Upper lobe of right lung (tissue), 1 donor: ENCODE measurements at regions not wholly inside any gene's neighbourhood (a gene's known extent, or its start where the extent isn't known, plus 50 kb on each side); places are given as distances from the start of the nearest gene placed in this dataset.

Experiments used
- ATAC-seq: fragments of 200-7000 bp; cut with Tn5 transposase; one replicate; pipeline ENCODE4 v1.9.1; 2020; ENCODE audit warnings: mild to moderate bottlenecking, moderate library complexity
- DNase-seq: peaks from one replicate; pipeline ENCODE4 v3.0.0-alpha.2; 2020
- H3K27ac ChIP-seq: fragments of 200-600 bp; one replicate; pipeline ENCODE4 v1.8.0; 2022
- H3K27me3 ChIP-seq: fragments of 200-600 bp; one replicate; pipeline ENCODE4 v1.8.0; 2022; ENCODE audit warnings: mild to moderate bottlenecking
- H3K36me3 ChIP-seq: fragments of 200-600 bp; one replicate; pipeline ENCODE4 v1.8.0; 2022
- H3K4me1 ChIP-seq: fragments of 200-600 bp; one replicate; pipeline ENCODE4 v1.8.0; 2022
- H3K4me3 ChIP-seq: fragments of 200-600 bp; one replicate; pipeline ENCODE4 v1.8.0; 2022; ENCODE audit warnings: mild to moderate bottlenecking
- H3K9me3 ChIP-seq: fragments of 200-600 bp; one replicate; pipeline ENCODE4 v1.8.0; 2022
- intact Hi-C: fragments of 100-400 bp; cut with DNase I; formaldehyde crosslinking; loops from one replicate; pipeline ENCODE4 v1.11.0; 2022
- TF ChIP-seq, protein P1 (sequence below): fragments of 200-600 bp; IDR thresholded peaks from one replicate; pipeline ENCODE4 v1.8.0; 2022; ENCODE audit warnings: antibody characterized with exemption
- donor health status: DM: no; HTN: yes; CAD: no; lungs with severe emphysema.

DNA sequence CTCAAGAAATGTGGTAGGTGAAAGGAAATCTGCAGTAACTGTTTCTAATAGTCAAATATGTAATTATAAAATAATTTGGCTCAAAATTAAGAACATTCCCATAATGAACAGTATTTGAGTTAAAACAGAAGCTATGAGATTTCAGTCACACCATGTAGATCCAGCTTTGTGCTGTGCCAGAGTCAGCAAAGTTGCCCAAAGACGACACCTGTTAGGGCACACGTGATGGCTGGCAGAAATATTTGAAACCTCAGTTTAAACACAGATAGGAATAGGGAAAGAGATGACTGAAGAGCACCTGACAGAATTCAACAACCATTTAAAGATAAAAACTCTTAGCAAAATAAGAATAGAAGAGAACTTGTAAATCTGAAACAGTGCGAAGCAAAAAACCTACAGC lies 129.3 kb downstream of the CD83 start:
- intact Hi-C loops: no loop called here
- no peak overlapping the region for H3K27ac ChIP-seq
- DNase-seq (no peak), ATAC-seq (no peak)
- H3K4me1 ChIP-seq: no peaks in the 10 kb centered on the region
- H3K9me3 ChIP-seq: no peaks in the 10 kb centered on the region
- TF ChIP-seq, protein P1, sequence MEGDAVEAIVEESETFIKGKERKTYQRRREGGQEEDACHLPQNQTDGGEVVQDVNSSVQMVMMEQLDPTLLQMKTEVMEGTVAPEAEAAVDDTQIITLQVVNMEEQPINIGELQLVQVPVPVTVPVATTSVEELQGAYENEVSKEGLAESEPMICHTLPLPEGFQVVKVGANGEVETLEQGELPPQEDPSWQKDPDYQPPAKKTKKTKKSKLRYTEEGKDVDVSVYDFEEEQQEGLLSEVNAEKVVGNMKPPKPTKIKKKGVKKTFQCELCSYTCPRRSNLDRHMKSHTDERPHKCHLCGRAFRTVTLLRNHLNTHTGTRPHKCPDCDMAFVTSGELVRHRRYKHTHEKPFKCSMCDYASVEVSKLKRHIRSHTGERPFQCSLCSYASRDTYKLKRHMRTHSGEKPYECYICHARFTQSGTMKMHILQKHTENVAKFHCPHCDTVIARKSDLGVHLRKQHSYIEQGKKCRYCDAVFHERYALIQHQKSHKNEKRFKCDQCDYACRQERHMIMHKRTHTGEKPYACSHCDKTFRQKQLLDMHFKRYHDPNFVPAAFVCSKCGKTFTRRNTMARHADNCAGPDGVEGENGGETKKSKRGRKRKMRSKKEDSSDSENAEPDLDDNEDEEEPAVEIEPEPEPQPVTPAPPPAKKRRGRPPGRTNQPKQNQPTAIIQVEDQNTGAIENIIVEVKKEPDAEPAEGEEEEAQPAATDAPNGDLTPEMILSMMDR: no peak
- H3K4me3 ChIP-seq: no peak overlapping the region
- H3K27me3 ChIP-seq: no peaks in the 10 kb centered on the region
- no peaks in the 10 kb centered on the region for H3K36me3 ChIP-seq

DNA sequence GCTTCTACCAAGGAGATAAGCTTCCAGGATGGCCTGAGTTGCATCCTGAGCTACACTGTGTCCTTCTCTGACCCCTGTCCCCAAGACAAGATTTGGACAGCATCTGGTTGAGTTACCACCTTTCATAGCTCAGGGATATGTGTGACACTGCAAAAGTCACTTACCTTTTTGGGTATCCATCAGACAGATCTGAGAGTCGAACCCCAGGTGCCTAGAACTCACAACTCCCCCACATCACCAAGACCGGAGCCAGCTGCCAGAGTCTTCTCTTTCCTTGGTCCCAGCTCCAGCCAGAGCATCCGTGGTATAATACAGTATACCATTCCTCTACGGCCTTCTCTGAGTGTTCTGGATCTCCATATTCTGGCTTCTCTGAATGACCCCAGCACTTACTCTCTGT lies 133.0 kb downstream of the CD83 start:
- no peak overlapping the region for H3K27ac ChIP-seq
- H3K4me3 ChIP-seq: no peak overlapping the region
- no peaks in the 10 kb centered on the region for H3K9me3 ChIP-seq
- no peak for ATAC-seq
- no peaks in the 10 kb centered on the region for H3K27me3 ChIP-seq
- TF ChIP-seq, protein P1: no peak
- no peak for DNase-seq
- no peaks in the 10 kb centered on the region for H3K4me1 ChIP-seq
- intact Hi-C loops: no loop called here
- H3K36me3 ChIP-seq: no peaks in the 10 kb centered on the region

DNA sequence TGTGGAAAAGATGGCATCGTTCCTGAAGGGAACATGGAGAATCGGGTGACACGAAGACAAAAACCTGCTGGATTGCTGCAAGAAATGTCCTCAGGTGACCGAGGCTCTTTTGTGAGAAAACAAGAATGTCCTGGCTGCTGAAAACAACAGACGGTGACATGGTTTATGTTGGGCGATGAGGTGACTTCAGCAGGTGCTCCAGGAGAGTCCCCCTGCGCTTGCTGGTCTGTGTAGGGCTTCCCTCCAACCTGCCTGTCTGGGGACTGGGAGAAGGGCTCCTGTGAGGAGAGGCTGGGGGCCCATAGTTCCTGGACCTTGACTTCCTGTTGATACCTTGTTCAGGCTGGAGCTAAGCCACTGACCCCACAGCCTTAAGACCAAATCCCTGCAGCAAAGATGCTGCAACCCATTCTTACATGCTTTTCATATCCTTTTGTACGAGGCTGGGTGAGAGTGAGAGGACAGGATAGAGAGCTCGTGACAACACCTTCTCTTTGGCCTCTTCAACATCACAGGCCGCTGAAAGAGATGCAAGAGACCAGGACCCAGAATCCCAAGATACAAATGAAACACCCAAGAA lies 134.8 kb downstream of the CD83 start:
- Histone ChIP-seq H3K27ac (no peak overlapping the region), H3K4me3 (no peak overlapping the region), H3K36me3 (no peaks in the 10 kb centered on the region), H3K4me1 (no peaks in the 10 kb centered on the region), H3K27me3 (no peaks in the 10 kb centered on the region), H3K9me3 (no peaks in the 10 kb centered on the region)
- TF ChIP-seq, protein P1: no peak
- no peak for ATAC-seq
- intact Hi-C loops: no loop called here
- DNase-seq: no peak

DNA sequence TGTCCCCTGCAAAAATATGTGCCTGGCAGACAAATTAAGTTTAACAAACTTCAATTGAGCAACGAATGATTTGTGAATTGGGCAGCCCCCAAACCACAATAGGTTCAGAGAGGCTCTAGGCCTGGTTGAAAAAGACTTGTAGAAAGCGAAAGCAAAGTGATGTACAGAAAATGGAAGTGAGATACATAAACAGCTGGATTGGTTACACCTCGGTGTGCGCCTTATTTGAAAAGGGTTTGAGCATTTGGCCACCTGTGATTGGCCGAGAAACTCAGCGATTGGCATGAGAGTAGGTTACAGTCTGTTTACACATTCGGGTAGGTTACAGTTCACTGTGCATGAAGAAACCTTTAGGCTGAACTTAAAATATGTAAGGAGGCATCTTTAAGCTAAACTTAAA lies 136.9 kb downstream of the CD83 start:
- Histone ChIP-seq H3K4me1 (no peaks in the 10 kb centered on the region), H3K9me3 (no peaks in the 10 kb centered on the region), H3K27me3 (no peaks in the 10 kb centered on the region), H3K36me3 (no peaks in the 10 kb centered on the region), H3K4me3 (no peak overlapping the region), H3K27ac (no peak overlapping the region)
- intact Hi-C loops: no loop called here
- DNase-seq: no peak
- TF ChIP-seq, protein P1: no peak
- ATAC-seq: no peak

DNA sequence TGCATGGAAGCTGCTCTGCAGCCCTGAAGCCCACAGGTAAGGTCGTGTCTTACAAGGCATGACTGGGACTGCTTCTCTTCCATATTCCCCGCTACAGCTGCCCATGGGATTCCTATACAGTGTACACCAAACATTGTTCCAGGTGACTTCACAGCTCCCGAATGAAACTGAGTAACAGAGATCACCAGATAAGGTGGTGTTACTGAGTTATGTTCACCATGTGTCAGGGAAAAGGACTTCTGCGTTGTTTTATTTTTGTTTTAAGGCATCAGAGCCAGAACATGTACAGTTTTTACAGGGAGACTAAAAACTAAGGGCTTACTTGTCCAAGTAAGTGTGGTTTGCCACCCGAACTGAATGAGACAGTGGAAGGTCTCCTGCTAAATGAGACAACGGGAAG lies 138.3 kb downstream of the CD83 start:
- intact Hi-C loops: no loop called here
- no peaks in the 10 kb centered on the region for H3K27me3 ChIP-seq
- TF ChIP-seq, protein P1: no peak
- H3K4me1 ChIP-seq: no peaks in the 10 kb centered on the region
- H3K27ac ChIP-seq: no peak overlapping the region
- ATAC-seq: no peak
- H3K36me3 ChIP-seq: no peaks in the 10 kb centered on the region
- no peaks in the 10 kb centered on the region for H3K9me3 ChIP-seq
- H3K4me3 ChIP-seq: no peak overlapping the region
- DNase-seq: no peak

DNA sequence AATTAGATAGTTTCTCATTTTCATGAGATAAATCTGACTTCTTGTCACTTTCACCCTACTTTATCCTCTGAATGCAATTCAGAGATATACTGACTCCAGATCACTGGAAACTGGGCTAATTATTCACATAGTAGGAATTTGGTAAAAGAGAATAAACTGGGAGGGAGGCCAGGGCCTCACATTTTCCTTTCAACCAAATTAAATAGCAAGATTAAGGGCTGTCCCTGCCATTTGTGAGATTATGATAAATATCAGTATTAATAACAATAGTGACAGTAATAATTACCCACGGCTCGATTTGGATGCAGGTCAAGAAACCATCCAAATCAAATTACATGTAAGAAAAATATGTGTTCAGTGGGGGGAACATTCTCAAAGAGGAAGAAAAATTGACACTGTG lies 140.5 kb downstream of the CD83 start:
- intact Hi-C loops: no loop called here
- no peaks in the 10 kb centered on the region for H3K9me3 ChIP-seq
- no peaks in the 10 kb centered on the region for H3K4me1 ChIP-seq
- no peaks in the 10 kb centered on the region for H3K27me3 ChIP-seq
- no peaks in the 10 kb centered on the region for H3K36me3 ChIP-seq
- DNase-seq (no peak), ATAC-seq (no peak)
- TF ChIP-seq, protein P1: no peak
- H3K27ac ChIP-seq: no peak overlapping the region
- H3K4me3 ChIP-seq: no peak overlapping the region
